ENCODE measurements at regions not wholly inside any gene's neighbourhood (a gene's known extent, or its start where the extent isn't known, plus 50 kb on each side); places are given as distances from the start of the nearest gene placed in this dataset.

GRCh38 chr18:22467760-22468553, 50.2 kb upstream of the CTAGE1 start:
- Histone ChIP-seq H3K9me3 (ENCODE audit: insufficient read depth, low read depth, low read length) (no peaks in the 10 kb centered on the region), H3F3A (ENCODE audit: low read depth) (no peaks in the 10 kb centered on the region), H3K4me3 (ENCODE audit: low read length, poor library complexity, severe bottlenecking) (no peak overlapping the region), H3K4me1 (ENCODE audit: insufficient read depth, low read length, poor library complexity, severe bottlenecking) (no peaks in the 10 kb centered on the region), H3K79me2 (ENCODE audit: insufficient read depth, low read length) (no peaks in the 10 kb centered on the region), H3K27me3 (ENCODE audit: insufficient read depth, low read length, poor library complexity, severe bottlenecking) (no peaks in the 10 kb centered on the region), H3K36me3 (ENCODE audit: insufficient read depth, low read length) (no peaks in the 10 kb centered on the region), H4K20me1 (ENCODE audit: insufficient read depth, low read length, poor library complexity, severe bottlenecking) (no peaks in the 10 kb centered on the region), H3K9ac (ENCODE audit: low read depth, low read length, poor library complexity, severe bottlenecking) (no peak overlapping the region), H2AFZ (ENCODE audit: low read length) (no peak overlapping the region), H3K9me2 (replicated peaks; ENCODE audit: low read depth, low read length) (no peaks in the 10 kb centered on the region), H3K4me2 (ENCODE audit: low read depth, low read length, poor library complexity, severe bottlenecking) (no peak overlapping the region)
- TF ChIP-seq EZH2phosphoT487 (IDR thresholded peaks at IDR 0.05; ENCODE audit: borderline replicate concordance) (no peak), CTCF (conservative IDR thresholded peaks at IDR 0.05; ENCODE audit: low read length) (no peak)

GRCh38 chr18:22468554-22468891, 50.8 kb upstream of the CTAGE1 start:
- Histone ChIP-seq H3K9me2 (replicated peaks; ENCODE audit: low read depth, low read length) (no peaks in the 10 kb centered on the region), H3K4me2 (ENCODE audit: low read depth, low read length, poor library complexity, severe bottlenecking) (no peak overlapping the region), H3K4me3 (ENCODE audit: low read length, poor library complexity, severe bottlenecking) (no peak overlapping the region), H3K79me2 (ENCODE audit: insufficient read depth, low read length) (no peaks in the 10 kb centered on the region), H3F3A (ENCODE audit: low read depth) (no peaks in the 10 kb centered on the region), H2AFZ (ENCODE audit: low read length) (no peak overlapping the region), H3K9me3 (ENCODE audit: insufficient read depth, low read depth, low read length) (no peaks in the 10 kb centered on the region), H4K20me1 (ENCODE audit: insufficient read depth, low read length, poor library complexity, severe bottlenecking) (no peaks in the 10 kb centered on the region), H3K9ac (ENCODE audit: low read depth, low read length, poor library complexity, severe bottlenecking) (no peak overlapping the region), H3K4me1 (ENCODE audit: insufficient read depth, low read length, poor library complexity, severe bottlenecking) (no peaks in the 10 kb centered on the region), H3K27me3 (ENCODE audit: insufficient read depth, low read length, poor library complexity, severe bottlenecking) (no peaks in the 10 kb centered on the region), H3K36me3 (ENCODE audit: insufficient read depth, low read length) (no peaks in the 10 kb centered on the region)
- no peak for TF ChIP-seq CTCF (conservative IDR thresholded peaks at IDR 0.05; ENCODE audit: low read length)
- no peak for TF ChIP-seq EZH2phosphoT487 (IDR thresholded peaks at IDR 0.05; ENCODE audit: borderline replicate concordance)

GRCh38 chr18:22469061-22469734, 51.5 kb upstream of the CTAGE1 start:
- Histone ChIP-seq H3K4me3 (ENCODE audit: low read length, poor library complexity, severe bottlenecking) (no peak overlapping the region), H4K20me1 (ENCODE audit: insufficient read depth, low read length, poor library complexity, severe bottlenecking) (no peaks in the 10 kb centered on the region), H3K4me2 (ENCODE audit: low read depth, low read length, poor library complexity, severe bottlenecking) (no peak overlapping the region), H3K27me3 (ENCODE audit: insufficient read depth, low read length, poor library complexity, severe bottlenecking) (no peaks in the 10 kb centered on the region), H3K9ac (ENCODE audit: low read depth, low read length, poor library complexity, severe bottlenecking) (no peak overlapping the region), H3K9me3 (ENCODE audit: insufficient read depth, low read depth, low read length) (no peaks in the 10 kb centered on the region), H3K9me2 (replicated peaks; ENCODE audit: low read depth, low read length) (no peaks in the 10 kb centered on the region), H3K4me1 (ENCODE audit: insufficient read depth, low read length, poor library complexity, severe bottlenecking) (no peaks in the 10 kb centered on the region), H3K79me2 (ENCODE audit: insufficient read depth, low read length) (no peaks in the 10 kb centered on the region), H3K36me3 (ENCODE audit: insufficient read depth, low read length) (no peaks in the 10 kb centered on the region), H2AFZ (ENCODE audit: low read length) (no peak overlapping the region), H3F3A (ENCODE audit: low read depth) (no peaks in the 10 kb centered on the region)
- TF ChIP-seq CTCF (conservative IDR thresholded peaks at IDR 0.05; ENCODE audit: low read length), result no peak
- no peak for TF ChIP-seq EZH2phosphoT487 (IDR thresholded peaks at IDR 0.05; ENCODE audit: borderline replicate concordance)
